Stomach (tissue), 4 donors: ENCODE measurements at regions not wholly inside any gene's neighbourhood (a gene's known extent, or its start where the extent isn't known, plus 50 kb on each side); places are given as distances from the start of the nearest gene placed in this dataset.

ENCODE experiments used
- EP300 ChIP-seq: sonication (generic); formaldehyde crosslinking; IDR thresholded peaks from one replicate; pipeline ENCODE4 v1.6.1; 2017; ENCODE audit warnings: antibody characterized with exemption
- POLR2AphosphoS5 ChIP-seq, 3 donors: sonication (generic); formaldehyde crosslinking; IDR thresholded peaks; one replicate each; pipeline ENCODE4 v1.6.1; 2016; ENCODE audit warnings: antibody characterized with exemption in 3 of 3
- TF ChIP-seq, protein P1 (sequence below), 7 experiments: fragments of 450-650 bp in 4 of 7; fragments of 200-600 bp in 3 of 7; sonication (generic) in 3 of 7; IDR thresholded peaks; one replicate each; pipeline ENCODE4 v1.5.1; 2016 to 2019; ENCODE audit warnings: antibody characterized with exemption in 7 of 7, control low read depth in 2 of 7, mild to moderate bottlenecking in 1 of 7

DNA sequence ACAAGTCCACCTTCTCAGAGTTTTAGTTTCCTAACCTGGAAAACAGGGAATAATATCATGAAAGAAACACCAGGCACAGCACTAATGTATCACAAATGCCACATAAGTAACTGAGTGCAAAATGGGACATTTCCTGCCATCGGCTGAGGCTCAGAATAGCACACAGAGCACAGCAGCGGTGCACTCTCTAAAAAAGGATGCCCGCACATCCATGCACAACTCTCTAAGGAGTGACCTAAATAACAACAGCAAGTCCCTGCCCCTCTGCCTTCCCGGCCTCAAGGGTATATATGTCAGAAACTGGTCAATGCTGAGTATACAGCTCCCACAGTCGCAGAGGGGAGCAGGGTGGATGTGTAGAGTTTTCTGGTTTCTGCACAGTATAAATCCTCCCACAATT is 100.1 kb upstream of the ERG start:
- TF ChIP-seq, protein P1, sequence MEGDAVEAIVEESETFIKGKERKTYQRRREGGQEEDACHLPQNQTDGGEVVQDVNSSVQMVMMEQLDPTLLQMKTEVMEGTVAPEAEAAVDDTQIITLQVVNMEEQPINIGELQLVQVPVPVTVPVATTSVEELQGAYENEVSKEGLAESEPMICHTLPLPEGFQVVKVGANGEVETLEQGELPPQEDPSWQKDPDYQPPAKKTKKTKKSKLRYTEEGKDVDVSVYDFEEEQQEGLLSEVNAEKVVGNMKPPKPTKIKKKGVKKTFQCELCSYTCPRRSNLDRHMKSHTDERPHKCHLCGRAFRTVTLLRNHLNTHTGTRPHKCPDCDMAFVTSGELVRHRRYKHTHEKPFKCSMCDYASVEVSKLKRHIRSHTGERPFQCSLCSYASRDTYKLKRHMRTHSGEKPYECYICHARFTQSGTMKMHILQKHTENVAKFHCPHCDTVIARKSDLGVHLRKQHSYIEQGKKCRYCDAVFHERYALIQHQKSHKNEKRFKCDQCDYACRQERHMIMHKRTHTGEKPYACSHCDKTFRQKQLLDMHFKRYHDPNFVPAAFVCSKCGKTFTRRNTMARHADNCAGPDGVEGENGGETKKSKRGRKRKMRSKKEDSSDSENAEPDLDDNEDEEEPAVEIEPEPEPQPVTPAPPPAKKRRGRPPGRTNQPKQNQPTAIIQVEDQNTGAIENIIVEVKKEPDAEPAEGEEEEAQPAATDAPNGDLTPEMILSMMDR (IDR thresholded peaks at IDR 0.05) = no peak
- TF ChIP-seq POLR2AphosphoS5 (IDR thresholded peaks at IDR 0.05) (no peak), EP300 (no peak)
